ENCODE measurements at regions not wholly inside any gene's neighbourhood (a gene's known extent, or its start where the extent isn't known, plus 50 kb on each side); places are given as distances from the start of the nearest gene placed in this dataset.
A peak's percentile ranks its signal among the peaks of the same experiment; 100 is the strongest.
"Not testable (repeated sequence)": the region's sequence is repeated elsewhere in the genome, so short reads cannot be mapped to it uniquely, and the experiment has no call there.

GRCh38 chr4:183008492-183008891 lies 90.6 kb upstream of the WWC2 start:
- no peak for DNase-seq (ENCODE audit: extremely low spot score in 2 of 2)
- Histone ChIP-seq H3K4me3 (no peak overlapping the region), H3K27ac (no peak overlapping the region), H3K27me3 (no peaks in the 10 kb centered on the region), H3K36me3 (no peaks in the 10 kb centered on the region), H3K9me3 (no peaks in the 10 kb centered on the region), H3K4me1 (no peaks in the 10 kb centered on the region)
- intact Hi-C loops (cut with DNase I) = no loop called here
- TF ChIP-seq, protein P1, sequence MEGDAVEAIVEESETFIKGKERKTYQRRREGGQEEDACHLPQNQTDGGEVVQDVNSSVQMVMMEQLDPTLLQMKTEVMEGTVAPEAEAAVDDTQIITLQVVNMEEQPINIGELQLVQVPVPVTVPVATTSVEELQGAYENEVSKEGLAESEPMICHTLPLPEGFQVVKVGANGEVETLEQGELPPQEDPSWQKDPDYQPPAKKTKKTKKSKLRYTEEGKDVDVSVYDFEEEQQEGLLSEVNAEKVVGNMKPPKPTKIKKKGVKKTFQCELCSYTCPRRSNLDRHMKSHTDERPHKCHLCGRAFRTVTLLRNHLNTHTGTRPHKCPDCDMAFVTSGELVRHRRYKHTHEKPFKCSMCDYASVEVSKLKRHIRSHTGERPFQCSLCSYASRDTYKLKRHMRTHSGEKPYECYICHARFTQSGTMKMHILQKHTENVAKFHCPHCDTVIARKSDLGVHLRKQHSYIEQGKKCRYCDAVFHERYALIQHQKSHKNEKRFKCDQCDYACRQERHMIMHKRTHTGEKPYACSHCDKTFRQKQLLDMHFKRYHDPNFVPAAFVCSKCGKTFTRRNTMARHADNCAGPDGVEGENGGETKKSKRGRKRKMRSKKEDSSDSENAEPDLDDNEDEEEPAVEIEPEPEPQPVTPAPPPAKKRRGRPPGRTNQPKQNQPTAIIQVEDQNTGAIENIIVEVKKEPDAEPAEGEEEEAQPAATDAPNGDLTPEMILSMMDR (IDR thresholded peaks at IDR 0.05) = no peak
- TF ChIP-seq POLR2AphosphoS5 (IDR thresholded peaks at IDR 0.05; ENCODE audit: insufficient read depth in 1 of 2, low read depth in 1 of 2) = no peak
- no peak for TF ChIP-seq POLR2A (IDR thresholded peaks at IDR 0.05)

- intact Hi-C loops (cut with DNase I); DNase-seq (ENCODE audit: extremely low spot score in 2 of 2); H3K4me3 ChIP-seq: not testable (repeated sequence)
These were observed 87.2 kb upstream of the DCTD start for GRCh38 chr4:183004370-183004769.

GRCh38 chr4:182994171-182994570 lies 77.0 kb upstream of the DCTD start:
- no peak overlapping the region for H3K27ac ChIP-seq
- intact Hi-C loops (cut with DNase I) = no loop called here
- no peaks in the 10 kb centered on the region for H3K36me3 ChIP-seq
- no peaks in the 10 kb centered on the region for H3K4me1 ChIP-seq
- no peak for DNase-seq (ENCODE audit: extremely low spot score in 2 of 2)
- no peak overlapping the region for H3K4me3 ChIP-seq
- TF ChIP-seq POLR2AphosphoS5 (IDR thresholded peaks at IDR 0.05; ENCODE audit: insufficient read depth in 1 of 2, low read depth in 1 of 2) = no peak
- TF ChIP-seq, protein P1 (IDR thresholded peaks at IDR 0.05) = no peak
- no peak for TF ChIP-seq POLR2A (IDR thresholded peaks at IDR 0.05)
- H3K27me3 ChIP-seq = no peaks in the 10 kb centered on the region
- H3K9me3 ChIP-seq = no peaks in the 10 kb centered on the region

More at GRCh38 chr4:183004370-183004769, 87.2 kb upstream of the DCTD start:
- not testable (repeated sequence) for H3K4me1 ChIP-seq, H3K36me3 ChIP-seq, H3K27ac ChIP-seq, H3K9me3 ChIP-seq, H3K27me3 ChIP-seq

DNA sequence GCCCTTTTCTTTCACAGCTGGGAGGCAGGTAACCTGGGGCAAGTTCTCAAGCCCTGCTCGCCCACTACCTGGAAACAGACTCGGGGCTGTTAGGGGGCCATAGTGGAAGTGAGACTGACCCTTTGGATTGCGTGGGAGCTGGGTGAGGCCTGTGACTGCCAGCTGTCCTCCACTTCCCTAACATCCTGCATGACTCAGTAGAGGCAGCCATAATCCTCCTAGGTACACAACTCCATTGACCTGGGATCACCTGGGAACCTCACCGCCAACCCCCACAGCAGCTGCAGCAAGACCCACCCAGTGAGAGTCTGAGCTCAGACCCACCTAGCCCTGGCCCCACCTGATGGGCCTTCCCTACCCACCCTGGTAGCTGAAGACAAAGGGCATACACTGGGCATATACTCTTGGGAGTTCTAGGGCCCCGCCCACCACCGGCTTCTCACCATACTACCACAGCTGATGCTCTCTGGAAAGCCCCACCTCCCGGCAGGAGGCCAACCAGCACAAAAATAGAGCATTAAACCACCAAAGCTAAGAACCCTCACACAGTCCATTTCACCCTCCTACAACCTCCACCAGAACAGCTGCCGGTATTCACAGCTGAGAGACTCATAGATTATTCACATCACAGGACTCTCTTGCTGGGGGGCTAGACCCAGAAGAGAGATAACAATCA lies 61.1 kb upstream of the DCTD start:
- TF ChIP-seq POLR2AphosphoS5 (IDR thresholded peaks at IDR 0.05; ENCODE audit: insufficient read depth in 1 of 2, low read depth in 1 of 2) (no peak), POLR2A (IDR thresholded peaks at IDR 0.05) (no peak)
- TF ChIP-seq, protein P1 (IDR thresholded peaks at IDR 0.05) = no peak
- no peaks in the 10 kb centered on the region for H3K36me3 ChIP-seq
- H3K4me3 ChIP-seq = no peak overlapping the region
- H3K27me3 ChIP-seq = no peaks in the 10 kb centered on the region
- H3K4me1 ChIP-seq = peaks cover 11% of the 10 kb centered on the region
- DNase-seq (ENCODE audit: extremely low spot score in 2 of 2) = no peak
- intact Hi-C loops (cut with DNase I) = no loop called here
- H3K9me3 ChIP-seq = no peaks in the 10 kb centered on the region
- no peak overlapping the region for H3K27ac ChIP-seq

DNA sequence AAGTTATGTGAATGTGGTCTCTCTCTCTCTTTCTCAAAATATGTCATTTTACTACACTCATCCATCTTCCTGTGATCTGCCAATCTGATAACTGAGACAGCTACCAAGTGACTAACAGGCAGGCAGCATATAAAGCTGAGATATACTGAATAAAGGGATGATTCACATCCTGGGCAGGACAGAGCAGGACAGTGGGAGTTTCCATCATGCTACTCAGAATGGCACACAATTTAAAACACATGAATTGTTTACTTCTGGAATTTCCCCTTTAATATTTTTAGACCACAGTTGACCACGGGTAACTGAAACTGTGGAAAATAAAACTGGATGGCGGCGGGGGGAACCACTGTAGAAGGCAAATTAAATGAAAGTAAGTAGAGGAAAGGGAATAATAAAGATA lies 58.6 kb upstream of the DCTD start:
- no peak overlapping the region for H3K27ac ChIP-seq
- peaks cover 11% of the 10 kb centered on the region for H3K4me1 ChIP-seq
- no peak for DNase-seq (ENCODE audit: extremely low spot score in 2 of 2)
- H3K27me3 ChIP-seq = no peaks in the 10 kb centered on the region
- peak in 1 of 2 donors; percentile 47 for TF ChIP-seq POLR2AphosphoS5 (IDR thresholded peaks at IDR 0.05; ENCODE audit: insufficient read depth in 1 of 2, low read depth in 1 of 2)
- TF ChIP-seq, protein P1 (IDR thresholded peaks at IDR 0.05) = no peak
- no peaks in the 10 kb centered on the region for H3K9me3 ChIP-seq
- intact Hi-C loops (cut with DNase I) = no loop called here
- H3K4me3 ChIP-seq = no peak overlapping the region
- no peaks in the 10 kb centered on the region for H3K36me3 ChIP-seq

All from vagina (tissue), 2 donors.